H9 (cell line): ENCODE measurements at regions not wholly inside any gene's neighbourhood (a gene's known extent, or its start where the extent isn't known, plus 50 kb on each side); places are given as distances from the start of the nearest gene placed in this dataset.

Experiments
- DNase-seq: peaks from one replicate; pipeline ENCODE4 v3.0.0-alpha.2; 2017
- H2AFZ ChIP-seq: one replicate; pipeline ENCODE4 v1.6.1; 2013; ENCODE audit warnings: mild to moderate bottlenecking, low read length, control low read depth, moderate library complexity
- H2AK5ac ChIP-seq: 2 replicates; pipeline ENCODE4 v1.6.1; 2013; ENCODE audit warnings: low read length, control low read depth, mixed read lengths; ENCODE audit not compliant: insufficient read length
- H2BK120ac ChIP-seq: one replicate; pipeline ENCODE4 v1.6.1; 2013; ENCODE audit warnings: low read depth, mild to moderate bottlenecking, low read length, control low read depth, inconsistent platforms; ENCODE audit not compliant: poor library complexity, severe bottlenecking
- H2BK12ac ChIP-seq: 2 replicates; pipeline ENCODE4 v1.6.1; 2013; ENCODE audit warnings: low read length, control low read depth, mixed read lengths, low read depth; ENCODE audit not compliant: insufficient read length
- H2BK15ac ChIP-seq: 2 replicates; pipeline ENCODE4 v1.6.1; 2013; ENCODE audit warnings: low read depth, low read length, control low read depth
- H2BK20ac ChIP-seq: one replicate; pipeline ENCODE4 v1.6.1; 2013; ENCODE audit warnings: low read depth, mild to moderate bottlenecking, low read length, control low read depth, inconsistent platforms; ENCODE audit not compliant: poor library complexity, severe bottlenecking
- H2BK5ac ChIP-seq: 2 replicates; pipeline ENCODE4 v1.6.1; 2013; ENCODE audit warnings: low read length, control low read depth, mixed read lengths; ENCODE audit not compliant: insufficient read length
- H3K14ac ChIP-seq: 2 replicates; pipeline ENCODE4 v1.6.1; 2013; ENCODE audit warnings: low read length, control low read depth; ENCODE audit not compliant: insufficient read depth
- H3K18ac ChIP-seq: 2 replicates; pipeline ENCODE4 v1.6.1; 2013; ENCODE audit warnings: low read depth, mild to moderate bottlenecking, mixed read lengths, low read length, control low read depth; ENCODE audit not compliant: insufficient read length
- H3K23ac ChIP-seq: 2 replicates; pipeline ENCODE4 v1.6.1; 2013; ENCODE audit warnings: low read length, control low read depth, mixed read lengths, low read depth; ENCODE audit not compliant: insufficient read length
- H3K23me2 ChIP-seq: 2 replicates; pipeline ENCODE4 v1.6.1; 2013; ENCODE audit warnings: low read depth, mild to moderate bottlenecking, mixed read lengths, low read length, control low read depth; ENCODE audit not compliant: insufficient read length, poor library complexity, severe bottlenecking
- H3K27ac ChIP-seq: 2 replicates; pipeline ENCODE4 v1.5.1; 2013; ENCODE audit warnings: low read length, control low read depth, mixed read lengths, low read depth; ENCODE audit not compliant: insufficient read length
- H3K27me3 ChIP-seq: 2 replicates; pipeline ENCODE4 v1.6.1; 2013; ENCODE audit warnings: low read length, control low read depth, inconsistent platforms; ENCODE audit not compliant: insufficient read depth
- H3K4ac ChIP-seq: 2 replicates; pipeline ENCODE4 v1.6.1; 2013; ENCODE audit warnings: low read depth, mild to moderate bottlenecking, control low read depth, inconsistent platforms, low read length, moderate library complexity
- H3K4me1 ChIP-seq: 2 replicates; pipeline ENCODE4 v1.6.1; 2013; ENCODE audit warnings: low read length, control low read depth, inconsistent platforms; ENCODE audit not compliant: insufficient read depth
- H3K4me2 ChIP-seq: 2 replicates; pipeline ENCODE4 v1.6.1; 2013; ENCODE audit warnings: low read length, control low read depth, mixed read lengths; ENCODE audit not compliant: insufficient read length, insufficient read depth
- H3K56ac ChIP-seq: 2 replicates; pipeline ENCODE4 v1.6.1; 2013; ENCODE audit warnings: low read depth, mild to moderate bottlenecking, mixed read lengths, low read length, control low read depth; ENCODE audit not compliant: insufficient read length
- H3K79me1 ChIP-seq: 2 replicates; pipeline ENCODE4 v1.6.1; 2013; ENCODE audit warnings: low read depth, mild to moderate bottlenecking, moderate library complexity, low read length, control low read depth, inconsistent platforms; ENCODE audit not compliant: insufficient read depth, poor library complexity, severe bottlenecking
- H3K79me2 ChIP-seq: 2 replicates; pipeline ENCODE4 v1.6.1; 2013; ENCODE audit warnings: low read length, control low read depth, inconsistent platforms; ENCODE audit not compliant: insufficient read depth
- H3K9ac ChIP-seq: 2 replicates; pipeline ENCODE4 v1.6.1; 2013; ENCODE audit warnings: low read length, control low read depth, mixed read lengths; ENCODE audit not compliant: insufficient read length; ENCODE audit errors: extremely low read depth
- H3K9me3 ChIP-seq: one replicate; pipeline ENCODE4 v1.6.1; 2013; ENCODE audit warnings: low read depth, low read length, inconsistent platforms; ENCODE audit not compliant: control insufficient read depth
- H3T11ph ChIP-seq: one replicate; pipeline ENCODE4 v1.6.1; 2013; ENCODE audit warnings: mild to moderate bottlenecking, low read length, control low read depth, inconsistent platforms
- H4K20me1 ChIP-seq: one replicate; pipeline ENCODE4 v1.6.1; 2013; ENCODE audit not compliant: control insufficient read depth, insufficient read length, insufficient read depth
- H4K5ac ChIP-seq: 2 replicates; pipeline ENCODE4 v1.6.1; 2013; ENCODE audit warnings: low read depth, mild to moderate bottlenecking, mixed read lengths, low read length, control low read depth; ENCODE audit not compliant: insufficient read length
- H4K8ac ChIP-seq: replicated peaks from 2 replicates; pipeline ENCODE4 v1.6.1; 2013; ENCODE audit warnings: low read length, control low read depth, mixed read lengths, low read depth; ENCODE audit not compliant: insufficient read length
- H4K91ac ChIP-seq: 2 replicates; pipeline ENCODE4 v1.6.1; 2013; ENCODE audit warnings: low read depth, mild to moderate bottlenecking, moderate library complexity, mixed read lengths, low read length, control low read depth; ENCODE audit not compliant: insufficient read length
- H3K27ac Mint-ChIP-seq, 3 experiments: 2 replicates in 2 of 3; 3 replicates in 1 of 3; pipeline ENCODE4 v1.8.0; 2020 to 2021; ENCODE audit warnings: mixed read lengths in 3 of 3, mild to moderate bottlenecking in 1 of 3, moderate library complexity in 1 of 3
- H3K27me3 Mint-ChIP-seq: 2 replicates; pipeline ENCODE4 v1.8.0; 2021; ENCODE audit warnings: low read depth, mild to moderate bottlenecking, moderate library complexity, mixed read lengths
- H3K36me3 Mint-ChIP-seq, 3 experiments: 2 replicates in 2 of 3; 3 replicates in 1 of 3; pipeline ENCODE4 v1.8.0; 2020 to 2021; ENCODE audit warnings: low read depth in 3 of 3, mixed read lengths in 3 of 3; ENCODE audit not compliant: insufficient read depth in 1 of 3
- H3K4me1 Mint-ChIP-seq, 2 experiments: 2 replicates each; pipeline ENCODE4 v1.8.0; 2020; ENCODE audit warnings: mixed read lengths in 2 of 2
- H3K4me3 Mint-ChIP-seq, 2 experiments: 2 replicates in 1 of 2; 3 replicates in 1 of 2; pipeline ENCODE4 v1.8.0; 2020 to 2021; ENCODE audit warnings: mild to moderate bottlenecking in 2 of 2, mixed read lengths in 2 of 2, moderate library complexity in 1 of 2
- H3K9me3 Mint-ChIP-seq, 2 experiments: 2 replicates in 1 of 2; 3 replicates in 1 of 2; pipeline ENCODE4 v1.8.0; 2020; ENCODE audit warnings: mild to moderate bottlenecking in 2 of 2, mixed read lengths in 2 of 2, moderate library complexity in 1 of 2
- CTCF ChIP-seq: fragments of 200-600 bp; sonication (generic); conservative IDR thresholded peaks from 3 replicates; pipeline ENCODE4 v1.8.0; 2021; ENCODE audit warnings: antibody characterized with exemption, mild to moderate bottlenecking

GRCh38 chr1:90778486-90778885, 61.4 kb upstream of the BARHL2 start:
- H3K23me2 ChIP-seq: no peaks in the 10 kb centered on the region
- H3K27me3 ChIP-seq: no peaks in the 10 kb centered on the region
- no peak overlapping the region for H2BK20ac ChIP-seq
- Mint-ChIP-seq H3K27ac (no peak overlapping the region; a peak in 1 of 7 replicates), H3K4me1 (peaks cover 8 to 9% of the 10 kb centered on the region in 2 experiments; a peak in 3 of 4 replicates), H3K27me3 (no peaks in the 10 kb centered on the region; the same call in 1 of the 2 replicates), H3K36me3 (no peaks in the 10 kb centered on the region), H3K9me3 (no peaks in the 10 kb centered on the region), H3K4me3 (no peak overlapping the region)
- H3K79me1 ChIP-seq: no peaks in the 10 kb centered on the region
- H3K14ac ChIP-seq: no peak overlapping the region
- no peak overlapping the region for H3T11ph ChIP-seq
- H2BK5ac ChIP-seq: no peak overlapping the region
- H3K4me2 ChIP-seq: no peak overlapping the region
- no peak overlapping the region for H2AFZ ChIP-seq
- no peaks in the 10 kb centered on the region for H4K20me1 ChIP-seq
- no peak overlapping the region for H2BK12ac ChIP-seq
- no peak for DNase-seq
- H3K9ac ChIP-seq: no peak overlapping the region
- H3K9me3 ChIP-seq: no peaks in the 10 kb centered on the region
- no peak overlapping the region for H4K91ac ChIP-seq
- H3K79me2 ChIP-seq: no peaks in the 10 kb centered on the region
- no peak overlapping the region for H2BK15ac ChIP-seq
- no peak overlapping the region for H4K8ac ChIP-seq
- no peak overlapping the region for H3K18ac ChIP-seq
- no peak overlapping the region for H3K23ac ChIP-seq
- H3K56ac ChIP-seq: no peak overlapping the region
- H2AK5ac ChIP-seq: no peak overlapping the region
- H3K4me1 ChIP-seq: no peaks in the 10 kb centered on the region
- H4K5ac ChIP-seq: no peak overlapping the region
- TF ChIP-seq CTCF: no peak
- no peak overlapping the region for H2BK120ac ChIP-seq
- H3K4ac ChIP-seq: no peak overlapping the region
- no peak overlapping the region for H3K27ac ChIP-seq
